ENCODE measurements at regions not wholly inside any gene's neighbourhood (a gene's known extent, or its start where the extent isn't known, plus 50 kb on each side); places are given as distances from the start of the nearest gene placed in this dataset.

DNA sequence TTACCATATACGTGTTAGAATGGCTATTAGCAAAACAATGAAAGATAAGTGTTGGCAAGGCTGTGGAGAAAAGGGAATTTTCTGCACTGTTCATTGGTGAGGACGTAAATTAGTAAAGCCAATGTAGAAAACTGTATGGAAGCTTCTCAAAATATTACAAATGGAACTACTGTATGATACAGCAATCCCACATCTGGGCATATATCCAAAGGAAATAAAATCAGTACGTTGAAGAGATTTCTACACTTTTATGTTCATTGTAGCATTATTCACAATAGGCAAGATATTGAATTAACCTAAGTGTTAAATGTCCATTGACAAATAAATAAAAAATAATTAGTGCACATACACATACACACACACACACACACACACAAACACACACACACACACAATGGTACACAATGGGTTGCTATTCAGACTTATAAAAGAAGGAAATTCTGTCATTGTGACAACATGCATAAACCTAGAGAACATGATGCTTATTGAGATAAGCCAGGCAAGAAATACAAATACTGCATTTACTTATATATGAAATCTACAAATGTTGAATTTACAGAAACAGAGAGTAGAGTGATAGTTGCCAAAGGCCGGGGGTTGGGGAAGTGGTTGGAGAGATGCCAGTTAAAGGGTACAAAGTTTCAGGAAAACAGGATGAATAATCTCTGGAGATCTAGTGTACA, 565.8 kb upstream of the LRRC4C start:
- CTCF ChIA-PET, result no interaction called here
- H3K4me1 Mint-ChIP-seq (ENCODE audit: low read depth), result no peaks in the 10 kb centered on the region
- no peak overlapping the region for H3K4me3 Mint-ChIP-seq
- DNase-seq, result no peak
- TF ChIP-seq, protein P1, sequence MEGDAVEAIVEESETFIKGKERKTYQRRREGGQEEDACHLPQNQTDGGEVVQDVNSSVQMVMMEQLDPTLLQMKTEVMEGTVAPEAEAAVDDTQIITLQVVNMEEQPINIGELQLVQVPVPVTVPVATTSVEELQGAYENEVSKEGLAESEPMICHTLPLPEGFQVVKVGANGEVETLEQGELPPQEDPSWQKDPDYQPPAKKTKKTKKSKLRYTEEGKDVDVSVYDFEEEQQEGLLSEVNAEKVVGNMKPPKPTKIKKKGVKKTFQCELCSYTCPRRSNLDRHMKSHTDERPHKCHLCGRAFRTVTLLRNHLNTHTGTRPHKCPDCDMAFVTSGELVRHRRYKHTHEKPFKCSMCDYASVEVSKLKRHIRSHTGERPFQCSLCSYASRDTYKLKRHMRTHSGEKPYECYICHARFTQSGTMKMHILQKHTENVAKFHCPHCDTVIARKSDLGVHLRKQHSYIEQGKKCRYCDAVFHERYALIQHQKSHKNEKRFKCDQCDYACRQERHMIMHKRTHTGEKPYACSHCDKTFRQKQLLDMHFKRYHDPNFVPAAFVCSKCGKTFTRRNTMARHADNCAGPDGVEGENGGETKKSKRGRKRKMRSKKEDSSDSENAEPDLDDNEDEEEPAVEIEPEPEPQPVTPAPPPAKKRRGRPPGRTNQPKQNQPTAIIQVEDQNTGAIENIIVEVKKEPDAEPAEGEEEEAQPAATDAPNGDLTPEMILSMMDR (IDR thresholded peaks at IDR 0.05), result no peak
- H3K27ac Mint-ChIP-seq, result no peak overlapping the region
- peaks cover 18% of the 10 kb centered on the region for H3K9me3 Mint-ChIP-seq
- H3K27me3 Mint-ChIP-seq, result no peaks in the 10 kb centered on the region
- POLR2A ChIA-PET, result no interaction called here
- no peak for ATAC-seq
- intact Hi-C loops (cut with micrococcal nuclease), result no loop called here
- H3K36me3 Mint-ChIP-seq (ENCODE audit: low read depth), result no peaks in the 10 kb centered on the region

DNA sequence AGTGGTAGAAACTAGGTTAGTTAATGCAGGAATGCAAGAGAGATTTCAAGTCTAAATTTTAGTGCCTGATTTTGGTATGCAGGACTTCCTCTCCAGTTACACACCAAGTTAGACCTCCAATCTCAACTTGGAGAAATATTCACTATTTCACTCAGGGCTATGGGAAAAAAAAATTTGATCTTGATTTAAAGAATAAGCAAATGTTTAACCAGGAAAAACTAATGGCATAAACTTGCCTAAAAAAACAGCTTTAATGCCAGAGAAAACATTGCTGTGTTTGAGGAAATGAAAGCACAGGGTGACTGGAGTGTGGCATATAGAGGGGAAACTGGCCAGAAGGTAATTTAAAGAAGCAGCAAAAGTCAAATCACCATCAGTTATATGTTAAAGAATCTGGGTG, 575.4 kb upstream of the LRRC4C start:
- peaks cover 11% of the 10 kb centered on the region for H3K9me3 Mint-ChIP-seq
- TF ChIP-seq, protein P1 (IDR thresholded peaks at IDR 0.05), result no peak
- no peak overlapping the region for H3K27ac Mint-ChIP-seq
- no peak overlapping the region for H3K4me3 Mint-ChIP-seq
- intact Hi-C loops (cut with micrococcal nuclease), result no loop called here
- H3K27me3 Mint-ChIP-seq, result no peaks in the 10 kb centered on the region
- ChIA-PET POLR2A (no interaction called here), CTCF (no interaction called here)
- ATAC-seq (no peak), DNase-seq (no peak)
- H3K36me3 Mint-ChIP-seq (ENCODE audit: low read depth), result no peaks in the 10 kb centered on the region
- H3K4me1 Mint-ChIP-seq (ENCODE audit: low read depth), result no peaks in the 10 kb centered on the region

DNA sequence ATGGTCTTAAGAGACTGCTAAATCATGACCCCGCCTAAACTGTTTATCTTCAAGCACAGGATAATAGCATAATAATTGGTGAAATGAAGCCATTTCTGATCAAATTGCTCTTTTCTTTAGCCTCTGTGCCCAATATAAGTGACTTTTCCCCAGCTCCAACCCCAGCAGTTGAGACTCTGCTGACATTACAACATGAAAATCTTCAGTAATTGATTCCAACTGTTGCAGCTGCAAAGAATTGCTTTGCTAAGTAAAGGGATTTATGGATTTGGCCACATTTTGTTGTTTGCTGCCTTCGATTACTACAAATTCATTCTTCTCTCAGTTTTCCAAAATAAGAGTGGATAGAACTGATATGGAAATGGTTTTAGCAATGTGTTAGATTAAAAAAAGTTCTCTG, 576.7 kb upstream of the LRRC4C start:
- TF ChIP-seq, protein P1 (IDR thresholded peaks at IDR 0.05), result no peak
- DNase-seq (no peak), ATAC-seq (no peak)
- intact Hi-C loops (cut with micrococcal nuclease), result no loop called here
- ChIA-PET CTCF (no interaction called here), POLR2A (no interaction called here)
- H3K9me3 Mint-ChIP-seq, result peaks cover 11% of the 10 kb centered on the region
- H3K4me1 Mint-ChIP-seq (ENCODE audit: low read depth), result no peaks in the 10 kb centered on the region
- no peaks in the 10 kb centered on the region for H3K27me3 Mint-ChIP-seq
- H3K36me3 Mint-ChIP-seq (ENCODE audit: low read depth), result no peaks in the 10 kb centered on the region
- no peak overlapping the region for H3K27ac Mint-ChIP-seq
- H3K4me3 Mint-ChIP-seq, result no peak overlapping the region

DNA sequence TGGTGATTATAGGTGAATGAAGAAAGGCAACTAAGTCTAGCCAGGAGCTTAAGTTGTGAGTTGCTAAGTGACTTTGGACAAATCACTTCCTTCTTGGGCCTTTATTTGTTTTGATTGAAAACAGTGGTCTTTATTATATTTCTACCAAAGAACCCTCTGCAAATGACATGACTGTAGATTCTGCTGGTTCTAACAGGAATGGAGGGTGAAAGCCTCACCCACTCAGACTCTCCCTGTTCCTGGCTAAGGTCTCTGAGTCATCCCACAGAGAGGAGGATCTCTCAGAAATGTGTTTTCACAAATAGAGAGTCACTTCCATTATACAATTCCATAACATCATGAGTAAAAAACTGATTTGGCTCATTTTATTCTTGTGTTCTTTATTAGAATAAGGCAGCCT, 583.9 kb upstream of the LRRC4C start:
- Mint-ChIP-seq H3K36me3 (ENCODE audit: low read depth) (no peaks in the 10 kb centered on the region), H3K4me1 (ENCODE audit: low read depth) (no peaks in the 10 kb centered on the region), H3K4me3 (no peak overlapping the region), H3K9me3 (peaks cover 7% of the 10 kb centered on the region), H3K27me3 (no peaks in the 10 kb centered on the region), H3K27ac (no peak overlapping the region)
- ChIA-PET CTCF (no interaction called here), POLR2A (interaction anchor here (0.6 kb wide), 1 partner anchor 581 kb away, joined by 3 read pairs; no protein-coding TSS in a partner anchor)
- ATAC-seq (no peak), DNase-seq (no peak)
- TF ChIP-seq, protein P1 (IDR thresholded peaks at IDR 0.05), result no peak
- intact Hi-C loops (cut with micrococcal nuclease), result no loop called here

DNA sequence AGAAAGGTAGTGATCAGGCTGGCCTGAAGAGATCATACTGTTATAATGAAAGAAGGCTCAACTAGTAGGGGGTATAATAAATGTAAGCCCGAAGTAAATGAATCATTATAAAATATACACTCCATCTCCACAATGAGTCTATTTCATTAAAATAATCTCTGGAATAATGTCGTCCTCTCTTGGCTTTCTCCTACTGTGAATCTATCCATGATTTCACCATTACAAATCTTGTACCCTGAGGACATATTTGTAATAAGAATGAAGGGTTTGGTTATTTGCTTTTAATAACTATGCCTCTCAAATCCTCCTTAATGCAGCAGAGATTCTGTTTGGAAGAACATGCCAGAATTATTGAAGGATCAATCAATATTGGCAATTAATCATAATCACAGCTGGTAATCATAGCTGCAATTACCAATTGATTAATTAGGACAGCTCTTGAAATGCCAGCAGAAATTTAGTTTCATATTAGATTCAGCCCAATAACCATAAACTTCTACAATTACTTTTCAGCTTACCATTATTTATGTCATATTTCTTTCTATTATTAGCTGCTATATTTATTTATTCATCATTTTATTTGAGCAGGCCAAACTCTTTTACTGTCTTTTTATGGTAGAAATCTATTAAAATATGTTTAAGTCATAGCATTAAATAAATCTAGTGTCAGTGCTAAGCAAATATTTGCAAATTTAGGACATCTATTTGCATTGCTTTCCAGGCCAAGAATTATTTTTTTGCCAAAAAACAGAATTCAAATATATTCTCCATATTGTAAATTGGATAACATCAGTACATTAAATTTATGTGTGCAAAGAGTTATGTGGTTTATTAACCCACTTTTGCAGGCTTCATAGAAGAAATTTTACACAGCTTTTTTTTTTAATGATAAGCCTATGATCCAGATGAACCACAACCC, 588.4 kb upstream of the LRRC4C start:
- Mint-ChIP-seq H3K4me1 (ENCODE audit: low read depth) (no peaks in the 10 kb centered on the region), H3K9me3 (peaks cover 4% of the 10 kb centered on the region), H3K27ac (no peak overlapping the region), H3K4me3 (no peak overlapping the region), H3K27me3 (no peaks in the 10 kb centered on the region), H3K36me3 (ENCODE audit: low read depth) (no peaks in the 10 kb centered on the region)
- ChIA-PET POLR2A (no interaction called here), CTCF (no interaction called here)
- DNase-seq (no peak), ATAC-seq (no peak)
- TF ChIP-seq, protein P1 (IDR thresholded peaks at IDR 0.05), result no peak
- intact Hi-C loops (cut with micrococcal nuclease), result no loop called here

Data from activated CD8-positive, alpha-beta T cell treated with anti-CD3 and anti-CD28 coated beads for 36 hours (primary cell).